Bronchial epithelial cell (primary cell): ENCODE measurements at regions not wholly inside any gene's neighbourhood (a gene's known extent, or its start where the extent isn't known, plus 50 kb on each side); places are given as distances from the start of the nearest gene placed in this dataset.

Source experiments
- DNase-seq: peaks from one replicate; pipeline ENCODE4 v3.0.0-alpha.2; 2010; ENCODE audit warnings: low read depth
- FAIRE-seq: peaks from 2 replicates; lab custom pipeline; 2011; peaks lifted over from hg19 to GRCh38; lab: Jason Lieb, UNC
- H3K27me3 ChIP-seq: 2 replicates; pipeline ENCODE4 v1.5.1; 2011; ENCODE audit warnings: low read length; ENCODE audit not compliant: control insufficient read depth, insufficient read depth
- H3K36me3 ChIP-seq: 2 replicates; pipeline ENCODE4 v1.5.1; 2011; ENCODE audit warnings: low read length; ENCODE audit not compliant: control insufficient read depth, insufficient read depth
- H3K4me3 ChIP-seq: 2 replicates; pipeline ENCODE4 v1.5.1; 2011; ENCODE audit warnings: mild to moderate bottlenecking, low read depth, low read length, control low read depth
- CTCF ChIP-seq: IDR thresholded peaks from 2 replicates; pipeline ENCODE4 v1.5.1; 2011; ENCODE audit warnings: mild to moderate bottlenecking, moderate library complexity, low read length, control low read depth, inconsistent platforms; ENCODE audit not compliant: insufficient read depth, severe bottlenecking

GRCh38 chr10:9305018-9305655, 1250.6 kb downstream of the GATA3 start:
- no peaks in the 10 kb centered on the region for H3K27me3 ChIP-seq
- no peak overlapping the region for H3K4me3 ChIP-seq
- DNase-seq (peak; percentile 32), FAIRE-seq (no peak)
- no peaks in the 10 kb centered on the region for H3K36me3 ChIP-seq
- TF ChIP-seq CTCF = peak; percentile 41

- no peak overlapping the region for H3K4me3 ChIP-seq
- FAIRE-seq (no peak), DNase-seq (peak; percentile 13)
- H3K27me3 ChIP-seq = no peaks in the 10 kb centered on the region
- TF ChIP-seq CTCF = peak; percentile 10
- no peaks in the 10 kb centered on the region for H3K36me3 ChIP-seq
Measured at GRCh38 chr10:9311702-9312499, 1257.4 kb downstream of the GATA3 start.

GRCh38 chr10:9315292-9315691, 1260.8 kb downstream of the GATA3 start:
- no peak for DNase-seq
- no peak for TF ChIP-seq CTCF
- no peak for FAIRE-seq
- no peaks in the 10 kb centered on the region for H3K36me3 ChIP-seq
- H3K27me3 ChIP-seq = no peaks in the 10 kb centered on the region
- H3K4me3 ChIP-seq = no peak overlapping the region

GRCh38 chr10:9331583-9332008, 1277.1 kb downstream of the GATA3 start:
- peak; percentile 58 for DNase-seq
- no peak for FAIRE-seq
- TF ChIP-seq CTCF = peak; percentile 56
- Histone ChIP-seq H3K27me3 (no peaks in the 10 kb centered on the region), H3K4me3 (no peak overlapping the region), H3K36me3 (no peaks in the 10 kb centered on the region)

GRCh38 chr10:9334270-9334669, 1279.8 kb downstream of the GATA3 start:
- Histone ChIP-seq H3K27me3 (no peaks in the 10 kb centered on the region), H3K36me3 (no peaks in the 10 kb centered on the region), H3K4me3 (no peak overlapping the region)
- no peak for DNase-seq
- FAIRE-seq = no peak
- no peak for TF ChIP-seq CTCF
